ENCODE measurements at regions not wholly inside any gene's neighbourhood (a gene's known extent, or its start where the extent isn't known, plus 50 kb on each side); places are given as distances from the start of the nearest gene placed in this dataset.

DNA sequence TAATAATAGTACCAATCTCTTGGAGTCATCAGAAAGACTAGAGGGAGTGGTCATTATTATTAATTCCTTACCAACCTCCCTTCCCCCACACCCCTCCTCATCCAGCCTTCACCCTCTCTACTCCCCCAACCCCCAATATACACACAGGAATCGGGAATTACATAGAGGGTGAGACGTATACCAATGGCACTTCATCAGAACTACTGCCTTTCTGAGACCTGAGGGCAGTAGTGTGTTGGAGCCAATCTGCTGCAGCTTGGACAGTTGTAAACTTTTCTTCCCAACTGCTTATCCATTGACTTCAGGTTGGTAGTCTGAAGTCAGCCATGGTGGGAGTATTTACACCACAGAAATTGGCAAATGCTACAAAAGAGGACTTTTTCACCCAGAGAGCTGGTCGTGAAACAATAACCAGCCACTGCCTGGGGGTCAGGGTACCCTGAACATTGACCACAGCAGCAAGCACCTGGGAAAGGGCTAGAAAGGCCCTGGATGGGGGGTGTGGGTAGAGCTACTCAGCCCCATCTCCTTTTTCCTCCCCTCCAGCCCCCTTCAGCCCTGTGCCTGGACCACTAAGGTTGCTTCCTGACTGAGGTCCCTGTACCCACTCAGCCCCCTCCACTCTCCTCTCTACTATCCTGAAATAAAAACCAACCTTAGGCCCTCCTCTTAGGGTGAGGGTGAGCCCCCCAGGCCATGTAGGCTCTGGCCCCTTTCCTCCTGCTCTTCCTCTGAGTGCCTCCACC, 161.5 kb downstream of the MRPL14 start:
- DNase-seq = no peak

DNA sequence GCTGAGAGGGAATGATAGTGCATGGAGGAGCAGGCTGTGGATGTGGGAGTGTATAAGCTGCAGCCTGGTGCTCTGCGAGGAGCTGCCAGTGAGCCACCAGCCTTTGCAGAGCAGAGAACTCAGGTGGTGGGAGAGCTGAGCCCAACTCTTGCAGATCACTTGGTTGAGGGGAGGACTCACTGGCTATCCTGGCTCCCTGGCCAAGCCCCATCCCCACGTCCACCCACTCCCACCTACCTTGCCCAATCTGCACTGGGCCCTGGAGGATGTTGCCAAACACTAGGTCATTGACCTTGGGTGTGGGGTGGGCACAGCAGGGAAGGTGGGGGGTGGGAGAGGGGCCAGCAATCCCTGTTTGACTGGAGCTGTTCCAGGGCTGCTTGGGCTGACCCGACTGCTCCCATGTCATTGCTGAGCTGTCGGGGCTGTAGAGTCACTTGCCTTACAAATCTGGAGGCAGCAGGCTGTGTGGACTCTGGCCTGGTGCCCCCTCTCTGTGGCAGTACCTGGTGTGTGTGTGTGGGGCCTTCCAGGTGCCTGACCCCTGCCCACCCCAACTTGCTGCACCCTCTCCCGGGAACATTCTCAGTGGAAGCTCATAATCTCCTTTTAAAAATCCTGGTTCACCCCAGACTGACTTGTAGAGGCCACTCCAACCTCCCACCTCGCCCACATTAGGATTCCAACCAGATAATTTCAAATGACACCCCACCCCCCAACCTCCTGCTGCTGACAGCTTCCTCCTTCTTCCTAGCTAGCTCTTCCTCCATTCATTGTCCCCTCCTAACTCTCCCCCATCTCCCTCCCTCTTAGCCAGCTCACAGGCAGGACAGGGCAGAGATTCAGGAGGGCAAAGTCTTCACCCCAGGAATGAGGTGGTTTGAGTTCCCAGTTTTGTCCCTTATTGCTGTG, 162.3 kb downstream of the MRPL14 start:
- DNase-seq = no peak

DNA sequence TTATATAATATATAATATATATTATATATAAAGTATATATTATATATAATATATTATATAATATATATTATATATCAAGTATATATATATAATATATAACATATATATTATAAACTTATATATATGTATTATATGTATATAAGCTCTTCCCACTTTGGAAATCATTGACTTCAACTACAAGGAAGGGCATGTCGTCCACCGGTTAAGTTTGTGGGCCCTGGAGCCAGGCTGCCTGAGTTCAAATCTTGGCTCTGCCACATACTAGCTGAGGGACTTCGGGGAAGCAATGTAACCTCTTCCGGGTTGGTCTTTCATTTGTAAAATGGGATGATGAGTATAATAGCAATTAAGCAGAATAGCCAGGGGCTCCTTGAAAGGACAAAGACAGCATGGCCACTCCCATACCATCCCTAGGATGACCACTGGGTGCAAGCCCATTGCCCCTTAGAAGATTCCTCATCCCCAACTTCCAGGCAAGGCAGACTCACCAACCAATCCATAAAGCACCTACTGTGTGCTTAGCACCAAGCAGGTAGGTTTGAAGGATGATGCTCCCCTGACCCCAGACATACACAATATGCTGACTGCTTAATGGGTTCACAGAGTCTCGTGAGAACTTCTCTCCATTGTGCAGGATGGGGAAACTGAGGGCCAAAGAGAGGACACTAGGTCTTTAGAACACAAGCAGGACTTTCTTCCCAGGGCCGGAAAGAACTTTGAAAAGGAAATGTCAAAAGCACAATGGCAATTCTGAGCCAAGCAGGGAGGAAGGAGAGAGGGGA, 163.2 kb downstream of the MRPL14 start:
- DNase-seq = no peak

DNA sequence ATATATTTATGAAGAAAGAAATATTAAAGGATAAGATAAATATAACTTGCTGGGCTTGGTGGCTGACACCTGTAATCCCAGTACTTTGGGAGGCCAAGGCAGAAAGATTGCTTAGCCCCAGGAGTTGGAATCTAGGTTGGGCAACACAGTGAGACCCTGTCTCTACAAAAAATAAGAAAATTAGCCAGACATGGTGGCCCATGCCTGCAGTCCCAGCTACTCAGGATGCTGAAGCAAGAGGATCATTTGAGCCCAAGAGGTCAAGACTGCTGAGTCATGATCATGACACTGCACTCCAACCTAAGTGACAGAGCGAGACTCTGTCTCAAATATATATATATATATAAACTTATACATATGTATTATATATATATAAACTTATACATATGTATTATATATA, 164.0 kb downstream of the MRPL14 start:
- DNase-seq = no peak

DNA sequence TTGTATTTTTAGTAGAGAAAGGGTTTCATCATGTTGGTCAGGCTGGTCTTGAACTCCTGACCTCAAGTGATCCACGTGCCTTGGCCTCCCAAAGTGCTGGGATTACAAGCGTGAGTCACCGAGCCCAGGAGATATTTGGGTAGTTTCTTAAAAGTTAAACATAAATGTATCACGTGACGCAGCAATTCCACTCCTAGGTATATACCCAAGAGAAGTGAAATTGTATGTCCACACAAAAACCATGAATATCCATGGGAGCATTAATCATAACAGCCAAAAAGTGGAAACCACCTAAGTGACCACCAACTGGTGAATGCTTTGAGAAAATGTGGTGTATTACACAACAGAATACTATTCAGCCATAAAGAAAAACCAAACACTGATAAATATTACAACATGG, 164.8 kb downstream of the MRPL14 start:
- DNase-seq = no peak

DNA sequence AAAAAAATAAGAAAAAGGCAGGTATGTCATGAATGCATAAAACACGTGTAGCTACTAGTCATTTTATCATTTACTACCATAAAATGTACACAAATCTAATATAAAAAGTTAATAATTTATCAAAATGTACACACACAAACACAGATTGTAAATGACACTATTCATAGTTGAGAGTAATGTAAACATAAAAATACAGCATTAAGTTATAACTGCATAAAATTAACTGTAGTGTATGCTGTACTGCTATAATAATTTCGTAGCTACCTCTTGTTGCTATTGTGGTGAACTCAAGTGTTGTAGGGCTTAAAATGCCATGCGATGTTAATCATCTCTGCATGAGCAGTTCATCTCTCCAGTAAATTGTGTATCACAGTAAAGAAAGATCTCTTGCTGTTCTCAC, 170.0 kb downstream of the MRPL14 start:
- DNase-seq = no peak

DNA sequence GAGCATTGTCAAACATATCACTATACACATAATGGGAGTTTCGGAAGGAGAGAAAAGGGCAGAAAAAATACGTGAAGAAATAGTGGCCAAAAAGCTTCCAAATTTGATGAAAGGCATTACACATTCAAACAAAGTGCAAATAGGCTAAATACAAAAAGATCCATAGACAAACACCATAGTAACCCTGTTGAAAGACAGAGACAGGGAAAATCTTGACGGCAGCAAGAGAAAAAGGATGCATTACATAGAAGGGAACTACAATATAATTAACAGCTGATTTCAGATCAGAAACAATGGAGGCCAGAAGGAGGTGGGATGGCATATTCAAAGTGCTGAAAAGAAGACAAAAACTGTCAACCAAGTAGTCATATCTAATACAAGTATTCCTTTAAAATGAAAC, 170.8 kb downstream of the MRPL14 start:
- DNase-seq = no peak

DNA sequence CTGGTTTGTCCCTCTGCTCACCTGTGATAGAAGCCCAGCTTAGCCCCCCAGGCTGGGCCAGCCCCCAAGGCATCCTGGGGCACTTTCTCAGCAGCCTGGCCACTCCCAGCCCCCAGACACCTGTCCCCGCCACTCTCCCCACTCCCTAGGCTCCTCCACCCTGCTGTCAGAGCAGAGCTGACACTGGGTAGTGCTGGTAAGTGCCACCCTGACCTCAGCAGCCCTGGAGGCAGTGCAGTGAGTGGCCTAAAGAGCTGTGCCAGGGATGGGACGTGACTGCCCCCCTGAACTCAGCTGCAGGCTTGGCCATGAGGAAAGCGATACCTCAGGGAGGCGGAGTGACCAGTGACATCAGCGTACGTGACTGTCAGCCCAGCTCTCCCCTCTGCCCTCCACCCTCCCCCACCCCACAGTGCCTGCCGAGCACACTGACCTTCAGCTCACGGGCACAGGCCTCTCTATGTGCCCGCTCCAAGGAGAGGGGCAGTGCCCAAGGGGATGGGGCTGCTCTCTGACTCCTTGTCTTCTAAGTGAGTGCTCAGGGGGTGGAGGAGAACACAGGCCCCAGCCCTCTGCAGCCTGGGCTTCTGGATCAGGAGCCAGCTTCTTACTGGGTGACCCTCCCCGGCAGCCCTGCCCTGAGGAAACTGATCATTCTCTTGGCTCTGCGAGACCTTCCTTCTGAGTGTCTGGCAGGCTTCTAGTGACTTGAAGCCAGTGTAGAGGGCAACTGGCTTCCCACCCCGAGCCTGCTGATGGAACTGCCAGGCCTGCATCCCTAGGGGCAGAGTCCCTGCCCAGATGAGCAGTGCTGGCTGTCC, 172.7 kb downstream of the MRPL14 start:
- no peak for DNase-seq

DNA sequence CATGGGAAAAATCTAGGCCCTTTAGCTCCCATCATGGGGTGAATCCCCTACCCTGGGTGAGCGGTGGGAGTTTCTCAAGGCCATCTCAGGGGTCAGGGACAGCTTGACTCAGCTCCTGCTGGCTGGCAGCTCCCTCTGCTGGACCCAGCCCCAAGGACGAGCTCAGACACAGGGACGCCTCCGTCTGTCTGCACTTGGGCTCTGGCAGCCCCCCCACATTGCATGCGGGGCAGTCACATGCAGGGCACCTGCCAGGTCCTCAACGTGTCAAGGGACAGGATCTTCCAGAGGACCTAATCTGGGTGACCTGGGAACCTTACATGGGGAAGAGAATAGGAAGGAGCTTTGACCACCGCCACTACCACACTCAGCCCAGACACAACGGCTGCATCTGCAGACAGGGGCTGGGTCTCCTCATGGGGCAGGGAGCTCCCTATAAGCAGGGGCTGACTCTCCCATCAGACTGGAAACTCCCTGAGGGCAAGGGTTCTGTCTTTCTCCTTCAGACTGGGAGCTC, 173.4 kb downstream of the MRPL14 start:
- no peak for DNase-seq

DNA sequence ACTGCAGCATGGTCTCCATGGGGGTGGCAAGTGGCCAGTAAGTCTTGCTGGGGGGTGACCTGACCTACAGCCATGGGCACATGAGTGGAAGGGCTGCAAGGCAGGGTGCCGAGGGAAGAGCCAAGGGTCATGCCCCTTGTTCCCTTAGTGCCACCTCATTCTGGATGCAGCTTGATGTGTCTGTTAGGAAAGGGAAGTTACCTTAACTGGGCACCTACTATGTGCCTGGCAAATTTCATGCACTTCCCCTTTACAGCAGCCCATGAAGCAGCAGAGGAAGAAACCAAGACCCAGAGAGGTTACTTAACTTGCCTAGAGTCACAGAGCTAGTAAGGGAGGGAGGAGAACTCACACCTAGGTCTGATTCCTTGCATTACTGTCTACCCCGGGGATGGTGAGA, 174.0 kb downstream of the MRPL14 start:
- no peak for DNase-seq

DNA sequence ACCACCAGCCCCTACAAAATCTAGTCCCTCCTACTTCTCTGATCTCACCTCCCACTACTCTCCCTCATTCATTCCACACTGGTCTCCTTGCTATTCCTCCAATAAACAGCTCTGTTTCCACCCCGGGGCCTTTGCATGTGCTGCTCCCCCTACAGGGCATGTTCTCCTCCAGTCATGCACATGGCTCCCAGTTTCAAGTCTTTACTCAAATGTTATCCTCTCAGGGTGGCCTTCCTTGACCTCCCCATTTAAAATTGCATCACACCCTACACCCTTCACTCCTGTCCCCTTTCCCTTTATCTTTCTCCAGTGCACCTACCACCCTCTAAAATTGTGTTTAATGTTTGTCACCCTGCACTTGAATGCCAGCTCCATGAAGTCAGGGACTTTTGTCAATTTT, 174.5 kb downstream of the MRPL14 start:
- DNase-seq = no peak

DNA sequence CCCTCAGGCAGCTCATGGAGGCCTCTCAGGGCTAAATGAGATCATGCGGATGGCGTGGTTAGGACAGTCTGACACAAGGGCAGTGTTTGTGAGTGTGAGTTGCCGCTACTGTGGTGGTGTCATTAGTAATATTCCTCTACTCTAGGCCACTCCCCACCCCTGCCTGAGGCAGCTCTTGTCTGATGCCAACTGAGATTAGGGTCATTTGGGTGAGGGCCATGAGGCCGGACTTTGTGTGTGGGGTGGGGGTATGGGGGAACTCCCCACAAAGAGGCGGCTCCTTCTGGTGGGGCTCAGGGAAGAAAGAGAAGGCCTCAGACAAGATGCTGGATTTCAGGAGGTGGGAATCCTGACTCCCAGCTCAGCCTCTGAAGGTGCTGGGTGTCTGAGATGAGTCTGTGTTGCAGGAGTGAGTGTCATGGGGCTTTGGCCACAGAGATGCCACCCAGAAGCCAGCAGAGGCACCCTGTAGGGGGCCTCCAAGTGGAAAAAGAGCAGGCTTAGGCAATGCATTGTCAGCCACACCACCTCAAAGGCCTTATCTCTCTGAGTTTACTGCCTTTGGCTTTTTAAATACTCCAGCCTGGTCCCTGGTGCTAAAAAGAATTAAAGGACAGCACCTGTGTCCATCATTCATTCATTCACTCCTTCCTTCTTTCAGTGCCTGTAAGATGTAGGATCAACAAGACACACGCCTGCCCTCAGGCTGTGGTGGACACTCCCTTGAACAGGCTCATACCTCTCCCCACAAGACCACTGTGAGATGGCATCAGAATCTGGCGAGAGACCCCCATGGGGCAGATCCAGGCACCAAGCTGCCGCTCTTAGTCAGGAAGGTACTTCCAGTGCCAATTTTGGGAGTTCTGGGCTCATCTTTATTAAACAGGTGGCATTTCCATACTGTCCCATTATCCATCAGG, 175.2 kb downstream of the MRPL14 start:
- DNase-seq = no peak

DNA sequence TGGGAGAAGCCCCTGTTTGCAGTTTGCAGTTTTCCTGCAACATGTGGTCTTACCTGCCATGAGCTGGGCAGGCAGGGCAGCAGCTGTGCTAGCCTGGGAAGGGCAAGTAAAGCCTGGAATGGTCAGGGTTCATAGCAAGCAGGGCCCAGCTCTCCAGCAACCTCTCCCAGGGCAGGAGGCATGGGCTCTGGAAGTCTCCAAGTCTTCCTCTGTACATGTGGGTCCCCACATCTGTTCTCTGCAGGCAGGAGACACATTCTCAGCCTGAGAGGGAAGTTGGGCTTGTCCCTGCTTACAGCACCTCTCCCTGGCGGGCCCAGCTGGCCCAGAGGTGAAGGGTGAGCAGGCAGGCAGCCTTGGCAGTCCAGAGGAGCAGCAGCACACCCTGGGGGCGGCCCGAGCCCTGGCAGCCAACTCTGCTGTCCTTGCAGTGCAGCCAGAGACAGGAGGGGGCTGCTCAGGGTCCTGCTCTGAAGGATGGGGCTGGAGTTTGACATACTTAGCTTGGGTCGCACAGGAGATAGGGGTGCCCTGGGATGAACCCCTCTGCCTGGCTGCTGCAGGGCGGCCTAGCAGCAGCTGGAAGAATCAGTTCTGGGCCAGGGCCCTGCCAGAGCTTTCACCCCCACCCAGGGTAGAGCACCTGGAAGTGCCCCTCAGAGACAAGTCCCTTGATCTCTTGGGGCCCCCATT, 176.0 kb downstream of the MRPL14 start:
- no peak for DNase-seq

DNA sequence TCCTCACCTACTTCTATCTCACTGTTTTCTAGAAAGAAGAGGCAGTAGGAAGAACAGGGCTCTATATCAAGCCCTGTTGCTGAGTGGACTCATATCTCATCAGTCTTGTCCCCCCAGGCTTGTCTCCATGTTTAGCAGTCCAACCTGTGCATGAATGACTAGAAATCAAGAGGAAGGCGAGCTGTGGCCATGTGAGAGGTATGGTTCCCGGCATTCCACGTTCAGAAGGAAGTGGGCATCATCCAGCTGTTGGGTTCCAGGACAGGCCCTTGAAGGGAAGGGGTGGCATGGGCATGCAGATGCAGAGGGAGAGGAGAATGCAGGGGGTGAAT, 176.6 kb downstream of the MRPL14 start:
- DNase-seq = no peak

DNA sequence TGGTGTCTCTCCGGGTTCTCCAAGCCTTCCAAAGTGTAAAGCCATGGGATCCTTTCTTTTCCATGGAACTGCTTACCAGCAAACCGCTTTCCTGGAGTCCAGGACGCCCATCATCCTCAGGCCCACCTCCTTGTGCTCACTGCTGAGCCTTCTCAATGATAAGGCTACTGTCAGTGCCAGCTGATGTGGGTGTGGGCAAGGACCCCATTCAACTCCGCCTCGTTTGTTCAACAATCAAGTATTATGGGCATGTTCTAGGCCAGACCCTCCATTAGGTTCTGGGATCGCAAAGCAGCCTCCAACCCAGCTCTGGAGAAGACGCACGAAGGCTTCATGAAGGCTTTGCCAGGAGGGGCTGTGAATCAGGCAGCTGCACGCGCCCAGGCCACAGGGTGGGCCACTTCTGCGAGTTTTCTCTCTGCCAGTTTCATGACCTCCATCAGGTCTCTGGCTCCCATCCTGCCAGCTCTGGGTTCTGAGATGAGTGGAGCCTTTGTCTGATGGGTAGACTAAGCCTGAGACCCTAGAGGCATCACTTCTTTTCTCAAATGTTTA, 177.1 kb downstream of the MRPL14 start:
- no peak for DNase-seq

DNA sequence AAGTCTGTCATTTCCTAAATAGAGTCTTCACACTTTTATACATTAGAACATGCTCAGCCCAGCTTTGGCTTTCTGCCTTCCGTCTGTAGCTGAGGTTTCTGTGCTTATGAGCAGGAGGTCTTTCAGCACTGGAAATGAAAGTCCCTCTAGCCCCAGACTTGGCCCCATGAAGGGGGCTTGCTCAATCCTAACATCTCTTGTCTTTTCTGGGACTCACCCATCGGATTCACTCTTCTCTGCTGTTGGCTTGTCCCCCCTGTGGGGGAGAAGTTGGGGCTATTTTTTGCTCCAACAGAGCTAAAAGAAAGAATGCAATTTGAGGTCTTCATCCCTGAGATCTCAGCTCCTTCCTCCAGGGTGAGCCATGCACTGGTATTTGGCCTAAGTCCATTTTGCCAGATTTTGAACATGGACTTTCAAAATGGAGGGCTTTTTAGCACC, 177.7 kb downstream of the MRPL14 start:
- no peak for DNase-seq

DNA sequence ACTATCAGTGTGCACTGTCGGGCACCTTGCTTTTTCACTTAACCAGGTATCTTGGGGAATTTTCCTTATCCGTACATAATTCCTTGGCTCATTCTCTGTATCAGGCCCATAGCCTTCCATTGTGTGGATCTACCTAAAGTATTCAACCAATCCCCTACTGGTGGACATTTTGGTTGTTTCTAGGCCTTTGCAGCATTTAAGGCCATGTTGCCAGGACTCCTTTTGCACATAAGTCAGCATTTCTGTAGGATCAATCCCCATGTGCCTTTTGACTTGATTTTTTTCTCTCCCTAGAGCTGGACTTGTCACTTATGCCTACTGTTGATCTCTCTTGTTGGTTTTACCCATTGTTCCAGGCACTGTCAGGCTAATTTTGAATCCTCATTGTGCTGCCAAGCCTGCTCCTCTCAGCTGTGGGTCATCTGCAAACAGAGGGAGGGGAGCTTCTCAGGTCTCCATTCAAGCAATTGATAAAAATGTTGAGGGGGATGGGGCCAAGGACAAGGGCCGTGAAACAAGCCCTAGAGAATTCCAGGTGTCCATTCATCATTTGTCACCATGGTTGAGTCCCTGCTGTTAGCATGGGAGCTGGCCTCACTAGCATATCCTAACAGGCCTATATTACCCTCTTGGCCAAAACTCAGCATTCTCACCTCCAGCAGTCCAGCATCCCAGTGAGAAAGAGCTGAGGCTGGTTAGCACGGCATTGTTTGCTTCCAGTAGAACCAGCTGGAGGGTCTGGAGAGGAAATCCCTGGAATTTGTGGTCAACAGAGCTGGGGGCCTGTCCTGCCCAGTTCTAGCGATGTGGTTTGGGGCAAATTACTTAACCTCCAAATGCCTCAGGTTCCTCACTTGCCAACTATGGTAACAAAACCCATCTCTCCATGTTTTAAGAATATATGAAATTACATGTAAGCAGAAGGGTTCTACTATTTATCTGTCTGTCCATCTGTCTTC, 178.4 kb downstream of the MRPL14 start:
- DNase-seq = no peak

DNA sequence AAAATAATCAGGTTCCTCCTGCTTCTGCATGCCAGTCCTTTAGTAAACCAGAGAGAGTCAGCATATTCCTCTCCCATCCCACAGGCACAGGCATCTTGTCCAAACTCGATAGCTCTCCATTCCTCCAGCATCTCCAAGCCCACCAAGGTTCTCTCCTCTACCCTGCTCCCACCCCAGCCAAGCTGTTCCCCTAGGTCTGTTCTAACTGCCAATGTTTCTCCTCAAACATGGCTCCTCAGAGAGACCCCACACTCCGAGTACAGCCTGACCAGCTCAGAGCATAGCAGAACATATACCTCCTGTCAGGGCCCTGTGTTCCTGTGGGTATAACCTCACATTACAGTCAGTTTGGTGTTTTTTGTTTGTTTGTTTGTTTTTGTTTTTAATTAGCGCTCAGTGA, 177.8 kb downstream of the VEGFA start:
- no peak for DNase-seq
